ENCODE measurements at regions not wholly inside any gene's neighbourhood (a gene's known extent, or its start where the extent isn't known, plus 50 kb on each side); places are given as distances from the start of the nearest gene placed in this dataset.
A peak's percentile ranks its signal among the peaks of the same experiment; 100 is the strongest.

GRCh38 chr3:188940573-188940932 lies 231.2 kb upstream of the TPRG1 start:
- no peak for DNase-seq (ENCODE audit: low read depth in 2 of 3, low spot score in 2 of 3)

DNA sequence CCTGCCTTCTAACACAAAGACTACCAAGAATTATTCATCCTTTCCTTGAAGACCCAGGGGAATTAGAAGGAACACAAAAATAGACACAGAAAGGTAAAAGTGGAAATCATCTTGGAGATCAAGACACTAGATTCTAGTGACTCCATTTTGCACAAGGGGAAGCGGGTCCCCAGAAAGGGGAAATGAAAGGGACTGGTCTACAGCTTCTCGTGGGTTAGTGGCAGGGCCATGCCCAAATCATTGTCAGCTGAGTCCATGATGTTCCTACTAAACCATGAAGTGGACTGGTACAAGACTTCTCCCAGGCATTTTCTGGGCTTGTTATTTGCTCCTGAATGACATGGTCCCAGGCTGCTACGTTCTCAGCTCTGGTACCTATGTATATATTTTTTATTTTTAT lies 230.7 kb upstream of the TPRG1 start:
- DNase-seq (ENCODE audit: low read depth in 2 of 3, low spot score in 2 of 3): no peak

GRCh38 chr3:188942191-188942590 lies 229.6 kb upstream of the TPRG1 start:
- no peak for DNase-seq (ENCODE audit: low read depth in 2 of 3, low spot score in 2 of 3)

DNA sequence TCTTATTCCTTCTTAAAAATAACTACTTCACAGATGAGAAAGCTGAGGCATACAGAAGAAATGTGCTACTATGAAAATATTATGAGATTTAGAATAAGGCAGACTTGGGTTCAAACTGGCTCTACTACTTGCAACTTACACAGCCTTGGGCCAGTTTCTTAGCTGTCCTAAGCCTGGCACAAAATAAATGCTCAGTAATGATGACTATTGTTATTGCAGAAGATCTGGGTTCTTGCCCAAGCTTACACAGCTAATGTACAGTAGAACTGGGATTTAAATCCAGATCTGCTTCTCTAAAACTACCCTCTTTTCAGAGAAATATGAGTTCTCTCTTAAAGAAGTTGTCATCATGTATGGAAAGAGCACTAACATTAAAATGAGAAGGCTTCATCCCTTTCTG lies 228.2 kb upstream of the TPRG1 start:
- no peak for DNase-seq (ENCODE audit: low read depth in 2 of 3, low spot score in 2 of 3)

GRCh38 chr3:188944108-188944507 lies 227.7 kb upstream of the TPRG1 start:
- no peak for DNase-seq (ENCODE audit: low read depth in 2 of 3, low spot score in 2 of 3)

GRCh38 chr3:188946351-188947240 lies 225.2 kb upstream of the TPRG1 start:
- DNase-seq (ENCODE audit: low read depth in 2 of 3, low spot score in 2 of 3): no peak

- no peak for DNase-seq (ENCODE audit: low read depth in 2 of 3, low spot score in 2 of 3)
These were observed 224.1 kb upstream of the TPRG1 start for GRCh38 chr3:188947401-188948280.

DNA sequence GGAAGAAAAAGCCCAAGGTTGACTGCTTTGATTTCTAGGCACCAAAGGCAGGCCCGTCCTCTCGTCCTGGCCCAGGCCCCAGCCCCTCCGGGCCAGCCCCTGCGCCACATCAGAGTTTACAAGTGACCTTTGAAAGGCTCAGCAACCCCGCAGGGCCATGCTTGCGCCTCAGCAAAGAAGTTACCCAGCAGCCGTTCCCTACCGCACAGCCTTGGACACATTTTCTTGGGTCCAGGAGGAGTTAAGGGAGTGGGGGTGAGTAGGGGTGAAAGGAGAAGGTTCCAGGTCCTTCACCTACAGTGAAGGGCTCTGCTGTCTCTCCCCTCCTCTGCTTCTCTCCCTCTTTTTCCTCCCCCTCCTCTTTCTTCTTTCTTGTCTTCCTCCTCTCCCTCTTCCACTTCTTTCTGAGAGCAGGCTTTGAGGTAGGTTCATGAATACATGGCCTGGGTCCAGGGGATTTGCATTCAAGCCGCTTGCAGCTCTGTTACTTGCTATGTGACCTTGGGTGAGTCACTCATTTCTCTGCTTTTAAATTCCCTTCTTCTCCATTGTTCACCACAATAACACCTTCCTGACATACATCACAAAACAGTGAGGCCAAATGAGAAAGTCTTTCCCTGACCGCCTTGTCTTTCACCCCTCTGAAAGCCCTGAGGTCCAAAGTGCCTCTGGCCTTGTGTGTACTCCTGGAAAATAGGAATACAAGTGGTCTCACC lies 223.3 kb upstream of the TPRG1 start:
- no peak for DNase-seq (ENCODE audit: low read depth in 2 of 3, low spot score in 2 of 3)

- no peak for DNase-seq (ENCODE audit: low read depth in 2 of 3, low spot score in 2 of 3)
These were observed 222.8 kb upstream of the TPRG1 start for GRCh38 chr3:188948997-188949389.

GRCh38 chr3:188949456-188949855 lies 222.3 kb upstream of the TPRG1 start:
- DNase-seq (ENCODE audit: low read depth in 2 of 3, low spot score in 2 of 3): no peak

DNA sequence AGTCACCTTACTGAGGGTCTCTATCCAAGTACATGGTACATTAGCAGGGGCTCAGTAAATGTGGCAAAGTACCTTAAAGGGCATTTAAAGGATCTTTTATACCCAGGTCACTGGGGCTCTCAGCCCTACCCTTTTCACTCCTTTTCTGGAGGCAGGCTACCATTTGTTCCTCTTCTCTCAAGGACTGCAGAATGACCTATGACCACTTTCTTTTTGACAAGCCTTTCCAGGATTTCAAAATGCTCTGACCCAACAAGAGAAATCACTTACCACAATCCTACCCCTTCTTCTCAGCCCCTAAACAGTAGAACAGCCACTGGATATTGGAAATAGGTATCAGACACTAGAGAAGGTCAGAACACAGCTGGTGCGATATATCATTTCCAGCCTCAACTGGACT lies 221.8 kb upstream of the TPRG1 start:
- DNase-seq (ENCODE audit: low read depth in 2 of 3, low spot score in 2 of 3): no peak

- DNase-seq (ENCODE audit: low read depth in 2 of 3, low spot score in 2 of 3): no peak
These were observed 220.8 kb upstream of the TPRG1 start for GRCh38 chr3:188950832-188951489.

GRCh38 chr3:188951734-188952133 lies 220.0 kb upstream of the TPRG1 start:
- no peak for DNase-seq (ENCODE audit: low read depth in 2 of 3, low spot score in 2 of 3)

GRCh38 chr3:188954590-188955208 lies 217.1 kb upstream of the TPRG1 start:
- peak; percentile 28 to 76 (median 64) for DNase-seq (ENCODE audit: low read depth in 2 of 3, low spot score in 2 of 3)

- no peak for DNase-seq (ENCODE audit: low read depth in 2 of 3, low spot score in 2 of 3)
These were observed 215.9 kb upstream of the TPRG1 start for GRCh38 chr3:188955919-188956318.

GRCh38 chr3:188956839-188957489 lies 214.8 kb upstream of the TPRG1 start:
- DNase-seq (ENCODE audit: low read depth in 2 of 3, low spot score in 2 of 3): no peak

- no peak for DNase-seq (ENCODE audit: low read depth in 2 of 3, low spot score in 2 of 3)
These were observed 212.8 kb upstream of the TPRG1 start for GRCh38 chr3:188959013-188959412.

- DNase-seq (ENCODE audit: low read depth in 2 of 3, low spot score in 2 of 3): no peak
These were observed 209.2 kb upstream of the TPRG1 start for GRCh38 chr3:188962253-188963247.

DNA sequence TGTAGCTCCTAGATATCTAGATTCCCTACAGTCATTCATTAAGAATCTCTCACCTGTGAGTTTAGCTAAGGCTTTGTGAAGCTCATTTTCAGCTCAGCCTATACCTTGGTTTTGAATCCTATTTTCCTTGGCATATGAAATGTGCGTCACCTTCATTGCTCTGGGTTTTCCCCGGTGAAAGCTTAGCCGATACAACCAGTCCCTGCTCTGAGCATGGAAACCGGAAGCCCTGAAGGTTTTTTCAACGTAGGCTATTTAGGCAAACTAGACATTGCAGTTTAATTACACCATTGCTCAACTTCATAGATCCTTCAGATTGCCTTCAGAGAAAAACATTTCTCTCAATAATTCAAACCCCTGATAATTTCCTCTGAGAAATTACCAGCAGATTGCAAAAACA lies 206.8 kb upstream of the TPRG1 start:
- no peak for DNase-seq (ENCODE audit: low read depth in 2 of 3, low spot score in 2 of 3)

Measured in activated CD8-positive, alpha-beta memory T cell treated with anti-CD3 and anti-CD28 coated beads for 48 hours (primary cell).